SK-N-SH (cell line): ENCODE measurements at regions not wholly inside any gene's neighbourhood (a gene's known extent, or its start where the extent isn't known, plus 50 kb on each side); places are given as distances from the start of the nearest gene placed in this dataset.

Experiments used
- ELF1 ChIP-seq: IDR thresholded peaks from 2 replicates; pipeline ENCODE4 v1.4.0; 2012
- EP300 ChIP-seq, 2 experiments: IDR thresholded peaks; 2 replicates each; pipeline versions ENCODE4 v1.4.0 to v1.6.1; 2012; ENCODE audit warnings: borderline replicate concordance in 1 of 2, low read depth in 1 of 2, low read length in 1 of 2
- FOXM1 ChIP-seq: IDR thresholded peaks from 2 replicates; pipeline ENCODE4 v1.4.0; 2012; ENCODE audit warnings: low read depth, mild to moderate bottlenecking
- YY1 ChIP-seq: IDR thresholded peaks from 2 replicates; pipeline ENCODE4 v1.4.0; 2012; ENCODE audit warnings: low read depth, mild to moderate bottlenecking
- TF ChIP-seq, protein P1 (sequence below): fragments of 200-600 bp; sonication (generic); IDR thresholded peaks from 2 replicates; pipeline ENCODE4 v1.6.1; 2017; ENCODE audit warnings: antibody characterized with exemption, mild to moderate bottlenecking, moderate library complexity

DNA sequence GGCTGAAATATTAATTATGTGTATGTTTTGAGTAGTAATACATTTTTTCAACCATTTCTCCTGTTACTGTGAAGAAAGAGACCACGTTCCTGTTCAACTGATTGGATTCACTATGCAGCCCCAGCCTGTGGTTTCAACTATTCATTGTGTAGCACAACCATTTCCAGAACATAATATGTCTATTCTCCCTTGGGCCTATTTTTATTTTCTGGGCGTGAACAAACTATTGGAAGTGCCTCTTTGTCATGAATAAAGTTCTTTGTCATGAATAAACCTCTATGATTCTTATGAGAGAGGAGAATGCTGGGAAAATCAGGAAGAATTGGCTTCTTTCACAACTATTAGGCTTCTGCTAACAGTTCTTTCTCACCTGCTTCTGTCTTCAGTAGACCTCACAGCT is 152.4 kb downstream of the GNAT3 start:
- TF ChIP-seq, protein P1, sequence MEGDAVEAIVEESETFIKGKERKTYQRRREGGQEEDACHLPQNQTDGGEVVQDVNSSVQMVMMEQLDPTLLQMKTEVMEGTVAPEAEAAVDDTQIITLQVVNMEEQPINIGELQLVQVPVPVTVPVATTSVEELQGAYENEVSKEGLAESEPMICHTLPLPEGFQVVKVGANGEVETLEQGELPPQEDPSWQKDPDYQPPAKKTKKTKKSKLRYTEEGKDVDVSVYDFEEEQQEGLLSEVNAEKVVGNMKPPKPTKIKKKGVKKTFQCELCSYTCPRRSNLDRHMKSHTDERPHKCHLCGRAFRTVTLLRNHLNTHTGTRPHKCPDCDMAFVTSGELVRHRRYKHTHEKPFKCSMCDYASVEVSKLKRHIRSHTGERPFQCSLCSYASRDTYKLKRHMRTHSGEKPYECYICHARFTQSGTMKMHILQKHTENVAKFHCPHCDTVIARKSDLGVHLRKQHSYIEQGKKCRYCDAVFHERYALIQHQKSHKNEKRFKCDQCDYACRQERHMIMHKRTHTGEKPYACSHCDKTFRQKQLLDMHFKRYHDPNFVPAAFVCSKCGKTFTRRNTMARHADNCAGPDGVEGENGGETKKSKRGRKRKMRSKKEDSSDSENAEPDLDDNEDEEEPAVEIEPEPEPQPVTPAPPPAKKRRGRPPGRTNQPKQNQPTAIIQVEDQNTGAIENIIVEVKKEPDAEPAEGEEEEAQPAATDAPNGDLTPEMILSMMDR, result no peak
- TF ChIP-seq EP300 (IDR thresholded peaks at IDR 0.05; ENCODE audit: borderline replicate concordance in 1 of 2, low read depth in 1 of 2, low read length in 1 of 2) (no peak), FOXM1 (no peak), ELF1 (no peak), YY1 (no peak)
